Renal pelvis (tissue), 1 donor: ENCODE measurements at regions not wholly inside any gene's neighbourhood (a gene's known extent, or its start where the extent isn't known, plus 50 kb on each side); places are given as distances from the start of the nearest gene placed in this dataset.
"Not testable (repeated sequence)": the region's sequence is repeated elsewhere in the genome, so short reads cannot be mapped to it uniquely, and the experiment has no call there.

ENCODE experiments used
- DNase-seq: peaks from one replicate; pipeline ENCODE4 v3.0.0-alpha.2; 2013

DNA sequence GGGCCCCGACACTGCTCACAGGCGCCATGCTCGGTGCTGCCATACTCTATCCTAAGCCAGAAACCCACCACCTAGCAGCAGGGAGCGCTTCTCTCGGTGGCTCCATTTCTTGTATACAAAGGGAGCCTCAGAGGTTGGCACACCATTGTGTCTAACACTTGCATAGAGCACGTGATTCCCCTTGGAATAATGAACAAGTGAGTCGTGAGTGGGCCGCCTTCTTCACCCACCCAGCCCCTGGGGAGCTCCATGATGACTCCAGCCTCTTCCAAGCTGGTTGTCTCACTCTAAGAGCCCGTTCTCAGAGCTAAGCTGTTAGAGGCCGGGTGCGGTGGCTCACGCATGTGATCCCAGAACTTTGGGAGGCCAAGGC lies 82.3 kb upstream of the ZNF469 start:
- DNase-seq, result no peak

DNA sequence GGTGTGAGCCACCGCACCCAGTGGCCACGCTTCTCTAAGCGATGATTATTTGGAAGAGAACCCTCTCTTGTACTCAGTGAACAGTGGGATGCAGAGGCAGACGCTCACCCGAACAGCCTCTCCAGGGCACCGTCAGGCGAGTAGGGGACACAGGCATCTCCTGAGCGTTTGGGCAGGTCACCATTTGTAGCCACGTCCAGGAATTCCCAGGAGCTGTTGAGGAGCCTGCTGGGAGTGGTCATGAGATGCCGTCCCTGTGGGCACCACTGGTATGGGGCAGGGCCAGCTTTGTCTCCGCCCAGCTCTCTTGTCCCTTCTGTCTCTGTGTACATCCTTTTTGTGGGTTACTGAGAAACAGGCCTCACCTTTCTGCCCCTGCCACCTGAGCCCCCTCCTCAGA lies 81.3 kb upstream of the ZNF469 start:
- DNase-seq, result no peak

DNA sequence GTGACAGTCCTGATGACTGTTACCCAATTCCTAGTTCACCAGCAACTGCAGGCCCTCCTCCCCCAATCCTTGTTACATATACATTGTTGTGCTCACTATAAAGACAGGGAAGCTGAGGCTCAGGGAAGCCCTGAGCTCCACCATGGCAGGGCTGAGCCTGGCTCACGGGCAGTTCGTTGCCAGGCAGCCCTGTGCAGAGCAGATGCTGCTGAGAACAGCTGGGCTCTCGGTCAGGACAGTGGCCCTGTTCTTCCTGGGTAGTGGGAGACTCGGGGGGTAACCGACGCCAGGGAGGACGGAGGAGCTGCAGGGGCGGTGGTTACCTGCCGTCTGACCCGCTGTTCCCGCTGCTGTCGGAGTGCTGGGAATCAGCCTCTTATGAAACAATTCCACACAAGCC lies 80.9 kb upstream of the ZNF469 start:
- no peak for DNase-seq

DNA sequence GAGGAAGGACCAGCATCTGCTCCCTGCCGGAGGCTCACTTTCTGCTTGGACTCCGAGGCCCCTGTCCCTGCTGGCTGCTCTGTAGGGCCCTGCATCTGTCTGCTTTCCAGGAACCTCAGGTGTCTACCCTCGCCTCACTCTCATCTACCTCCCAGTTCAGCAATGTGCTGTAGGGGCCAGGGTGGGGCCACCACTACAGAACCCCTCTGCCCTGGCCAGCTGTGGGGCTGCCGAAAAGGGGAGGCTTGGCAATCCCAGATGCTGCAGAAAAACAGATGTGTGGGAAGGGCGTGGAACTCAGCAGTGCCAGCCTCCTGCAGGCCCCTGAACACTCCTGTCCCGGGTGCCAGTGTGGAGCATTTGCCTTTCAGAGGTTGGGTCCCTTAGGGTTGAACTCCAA lies 80.1 kb upstream of the ZNF469 start:
- DNase-seq, result no peak

DNA sequence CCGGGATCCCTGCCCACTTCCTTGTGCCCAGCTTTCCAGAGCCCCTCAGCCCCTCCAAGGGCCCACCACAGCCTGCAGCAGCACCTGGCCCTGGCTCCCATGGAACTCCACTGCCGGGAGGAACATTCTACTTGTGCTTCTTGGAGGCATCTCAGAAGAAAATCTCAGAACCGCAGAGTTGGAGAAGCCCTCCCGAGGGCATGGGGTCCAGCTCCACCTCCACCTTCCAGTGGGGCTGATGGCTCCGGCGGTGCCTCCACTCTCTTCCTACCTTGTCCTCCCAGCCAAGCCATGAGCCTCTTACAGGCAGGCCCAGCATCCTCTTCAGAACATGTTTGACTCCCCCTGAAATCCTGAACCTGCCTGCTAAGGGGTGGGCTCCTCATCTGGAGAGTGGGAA lies 79.4 kb upstream of the ZNF469 start:
- no peak for DNase-seq

DNA sequence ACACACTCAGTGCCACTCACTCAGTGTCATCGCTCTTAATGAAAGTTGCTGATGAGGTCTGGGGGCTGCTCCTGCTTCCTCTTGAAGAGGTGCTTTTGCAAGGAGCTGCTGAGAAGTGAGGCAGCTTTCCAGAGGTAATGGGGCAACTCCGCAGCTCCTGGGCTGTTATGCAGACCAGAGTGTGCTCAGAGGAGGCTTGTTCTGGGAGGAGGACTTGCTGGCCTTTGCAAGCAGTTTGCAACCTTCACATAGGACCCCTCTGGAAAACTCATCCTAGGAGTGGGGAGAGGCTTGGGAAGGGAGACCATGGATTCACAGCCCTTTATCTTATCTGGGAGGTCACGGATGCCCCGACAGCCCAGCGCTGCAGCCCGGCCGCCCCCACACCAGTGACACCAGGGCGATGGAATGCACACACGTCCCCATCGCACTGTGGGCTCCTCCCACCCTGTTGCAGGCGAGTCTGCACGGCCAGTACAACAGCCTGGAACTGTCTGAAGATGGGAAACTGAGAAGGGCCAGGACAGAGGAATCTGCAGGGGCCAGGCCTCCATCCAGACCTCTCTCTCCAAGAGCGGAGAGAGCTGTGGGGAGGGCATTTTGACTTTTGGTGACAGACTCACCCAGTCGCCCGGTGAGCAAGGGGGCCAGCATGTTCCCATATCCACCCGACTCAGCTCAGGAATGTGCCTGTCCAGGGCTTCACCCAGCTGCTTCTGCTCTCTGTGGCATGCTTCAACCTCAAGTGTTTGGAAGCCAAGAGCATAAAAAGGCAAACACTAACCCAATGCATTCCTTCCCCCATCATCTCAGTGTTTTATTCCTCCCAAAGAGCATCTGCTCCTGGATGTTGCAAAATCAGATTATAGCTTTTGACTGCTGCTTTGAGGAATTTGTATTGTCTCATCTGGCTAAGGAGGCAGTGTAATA lies 78.6 kb upstream of the ZNF469 start:
- DNase-seq, result peak; percentile 58

DNA sequence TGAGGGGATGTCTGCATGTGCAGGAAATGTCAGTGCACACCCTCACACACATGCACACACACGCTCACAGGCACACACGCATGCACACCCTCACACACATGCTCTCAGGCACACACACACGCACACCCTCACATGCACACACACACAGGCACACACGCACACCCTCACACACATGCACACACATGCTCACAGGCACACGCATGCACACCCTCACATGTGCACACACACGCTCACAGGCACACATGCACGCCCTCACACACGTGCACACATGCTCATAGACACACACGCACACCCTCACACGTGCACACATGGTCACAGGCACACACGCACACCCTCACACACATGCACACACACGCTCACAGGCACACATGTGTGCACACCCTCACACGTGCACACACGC lies 77.6 kb upstream of the ZNF469 start:
- no peak for DNase-seq

DNA sequence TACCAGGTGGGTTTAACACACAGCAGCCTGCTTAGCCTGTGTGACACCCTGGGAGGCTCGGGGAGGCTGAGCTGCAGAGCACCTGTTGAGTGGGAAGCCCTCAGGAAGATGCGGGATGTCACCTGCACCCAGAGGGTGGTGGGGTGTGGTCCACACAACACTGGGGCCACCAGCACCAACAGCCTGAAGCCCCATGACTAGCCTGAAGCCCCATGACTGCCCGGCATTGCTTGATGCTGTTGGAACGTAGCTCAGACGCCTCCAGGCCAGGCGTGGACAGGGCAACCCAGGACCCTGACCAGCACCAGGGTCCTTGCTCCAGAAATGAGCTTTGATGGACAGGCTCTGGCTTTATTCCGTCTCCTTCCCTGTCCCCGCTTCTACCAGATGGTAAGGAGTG lies 76.3 kb upstream of the ZNF469 start:
- no peak for DNase-seq

DNA sequence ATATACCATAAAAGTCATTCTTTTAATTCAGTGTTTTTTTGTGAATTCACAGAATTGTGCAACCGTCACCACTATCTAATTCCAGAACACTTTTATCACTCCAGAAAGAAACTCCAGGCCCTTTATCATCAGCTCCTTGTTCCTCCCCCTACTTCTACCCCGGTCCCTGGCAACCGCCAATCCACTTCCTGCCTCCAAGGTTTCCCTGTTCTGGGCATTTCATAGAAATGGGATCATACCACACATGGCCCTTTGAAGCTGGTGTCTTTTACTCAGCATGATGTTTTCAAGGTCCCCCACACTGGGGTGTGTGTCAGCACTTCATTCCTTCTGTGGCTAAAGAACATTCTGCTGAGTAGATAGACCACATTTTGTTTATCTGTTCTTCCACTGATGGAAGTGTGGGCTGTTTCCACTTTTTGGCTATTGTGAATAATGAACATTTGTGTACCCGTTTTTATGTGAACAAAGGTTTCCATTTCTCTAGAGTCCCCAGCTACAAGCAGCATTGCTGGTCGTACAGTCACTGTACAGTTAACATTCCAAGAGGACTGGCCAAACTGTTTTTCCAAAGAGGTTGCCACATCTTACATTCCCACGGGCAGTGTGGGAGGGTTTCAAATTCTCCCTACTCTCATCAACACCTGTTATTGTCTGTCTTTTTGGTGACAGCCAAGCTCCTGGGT lies 75.8 kb upstream of the ZNF469 start:
- no peak for DNase-seq

DNA sequence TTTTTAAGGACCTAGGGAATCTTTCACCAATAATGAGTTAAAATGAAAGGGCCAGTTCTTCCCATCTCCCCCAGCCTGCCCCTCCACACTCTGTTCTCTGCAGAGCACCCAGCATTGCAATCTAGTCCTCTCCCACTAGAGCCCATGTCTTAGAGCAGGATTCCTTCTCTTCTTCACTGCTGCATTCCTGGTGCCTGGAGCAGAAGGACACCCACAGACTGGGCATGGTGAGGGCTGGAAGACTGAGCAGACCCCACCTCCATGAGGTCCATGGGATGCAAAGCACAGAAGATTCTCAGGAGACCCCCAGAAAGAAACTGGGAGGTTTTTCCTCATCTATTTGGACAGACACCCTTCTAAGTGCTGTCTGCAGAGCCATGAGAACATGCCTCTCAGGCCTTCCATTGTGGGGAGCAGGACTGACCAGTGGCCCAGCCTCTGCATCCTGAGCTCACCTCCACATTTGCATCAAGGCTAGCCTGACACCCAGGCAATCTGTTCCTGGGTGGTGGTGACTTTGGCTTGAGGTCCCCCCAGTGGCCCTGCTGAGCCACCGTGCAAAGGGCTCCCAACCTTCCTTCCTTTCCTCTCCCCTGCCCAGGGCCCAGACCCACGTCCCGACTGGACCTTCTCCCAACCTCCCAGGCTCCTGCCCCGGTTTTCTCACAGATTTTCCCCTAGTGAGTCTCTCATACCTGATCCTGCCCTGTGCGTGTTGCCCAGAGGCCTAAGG lies 74.2 kb upstream of the ZNF469 start:
- no peak for DNase-seq

DNA sequence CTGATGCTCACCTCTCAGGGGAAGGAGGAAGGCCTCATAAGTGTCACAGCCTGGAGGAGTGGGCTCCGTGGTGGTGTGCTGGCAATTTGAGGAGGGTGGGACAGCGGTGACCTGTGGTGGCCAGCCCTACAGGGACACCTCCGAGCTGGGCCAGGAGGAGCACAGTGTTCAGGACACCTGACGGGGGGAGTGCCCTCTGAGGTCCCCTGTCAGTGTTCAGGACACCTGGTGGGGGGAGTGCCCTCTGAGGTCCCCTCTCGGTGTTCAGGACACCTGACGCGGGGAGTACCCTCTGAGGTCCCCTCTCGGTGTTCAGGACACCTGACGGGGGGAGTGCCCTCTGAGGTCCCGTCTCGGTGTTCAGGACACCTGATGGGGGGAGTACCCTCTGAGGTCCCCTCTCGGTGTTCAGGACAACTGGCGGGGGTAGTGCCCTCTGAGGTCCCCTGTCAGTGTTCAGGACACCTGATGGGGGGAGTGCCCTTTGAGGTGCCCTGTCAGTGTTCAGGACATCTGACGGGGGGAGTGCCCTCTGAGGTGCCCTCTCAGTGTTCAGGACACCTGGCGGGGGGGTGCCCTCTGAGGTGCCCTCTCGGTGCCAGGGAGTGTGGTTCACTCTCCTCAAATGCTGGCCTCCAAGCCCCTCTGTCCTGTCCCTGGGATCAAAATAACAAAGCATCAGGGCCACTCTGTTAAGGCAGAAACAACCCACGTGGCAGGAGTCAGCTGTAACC lies 73.4 kb upstream of the ZNF469 start:
- no peak for DNase-seq

DNA sequence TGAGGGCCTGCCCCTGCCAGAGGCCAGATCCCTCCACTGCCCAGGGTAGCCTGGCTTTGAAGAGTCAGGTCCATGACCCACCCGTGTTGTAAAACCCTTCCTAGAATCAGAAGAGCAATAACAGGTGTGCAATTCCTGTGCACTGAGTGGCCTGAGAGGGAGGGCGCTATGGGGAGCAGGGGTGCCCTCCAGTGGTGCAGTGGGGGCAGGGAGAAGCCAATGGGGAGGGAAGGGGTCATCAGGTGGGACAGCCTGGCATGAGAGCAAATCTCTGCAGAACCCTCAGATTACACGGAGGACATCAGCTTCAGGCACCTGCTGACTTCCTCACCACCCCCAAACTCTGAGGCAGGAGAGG lies 72.9 kb upstream of the ZNF469 start:
- no peak for DNase-seq

DNA sequence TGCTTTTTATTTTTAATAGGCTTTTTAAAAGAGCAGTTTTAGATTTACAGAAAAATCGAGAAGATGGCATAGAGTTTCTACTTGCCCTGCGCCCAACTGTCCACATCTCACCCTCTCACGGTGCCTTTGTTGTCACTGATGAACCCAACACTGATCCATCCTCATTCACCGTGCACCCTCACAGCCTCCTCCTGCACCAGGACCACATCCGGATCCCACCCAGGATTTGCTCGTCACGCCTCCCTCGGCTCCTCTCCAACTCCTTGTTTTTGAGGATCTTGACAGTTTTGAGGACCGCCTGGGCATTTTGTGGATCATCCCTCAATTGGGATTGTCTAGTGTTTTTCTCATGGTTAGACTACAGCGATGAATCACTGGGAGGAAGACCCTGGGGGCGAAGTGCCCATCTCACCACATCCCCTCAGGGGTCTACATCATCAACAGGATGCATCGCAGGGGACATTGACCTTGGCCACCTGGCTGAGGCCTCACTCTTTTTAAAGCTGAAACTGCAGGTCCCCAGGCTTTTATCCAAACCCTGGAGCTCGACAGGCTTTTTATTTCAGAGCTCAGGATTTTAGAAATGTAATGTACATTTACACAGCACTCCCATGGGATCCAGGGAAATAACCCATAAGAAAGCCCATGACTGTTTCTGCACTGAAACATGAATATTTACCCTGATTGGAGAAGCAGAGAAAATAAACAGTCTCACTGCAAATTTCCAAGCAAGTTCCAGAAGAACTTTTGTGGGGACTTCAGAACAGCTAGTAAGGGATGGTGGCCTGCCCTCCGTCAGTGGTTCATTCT lies 71.8 kb upstream of the ZNF469 start:
- DNase-seq, result no peak

DNA sequence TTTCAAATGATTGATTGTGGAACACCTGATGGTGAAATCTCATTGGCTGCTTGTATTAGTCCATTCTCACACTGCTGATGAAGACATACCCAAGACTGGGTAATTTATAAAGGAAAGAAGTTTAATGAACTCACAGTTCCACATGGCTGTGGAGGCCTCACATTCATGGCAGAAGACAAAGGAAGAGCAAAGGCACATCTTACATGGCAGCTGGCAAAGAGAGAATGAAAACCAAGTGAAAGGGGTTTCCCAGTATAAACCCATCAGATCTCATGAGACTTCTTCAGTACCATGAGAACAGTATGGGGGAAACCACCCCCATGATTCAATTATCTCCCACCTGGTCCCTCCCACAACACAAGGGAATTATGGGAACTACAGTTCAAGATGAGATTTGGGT lies 70.9 kb upstream of the ZNF469 start:
- DNase-seq, result not testable (repeated sequence)

DNA sequence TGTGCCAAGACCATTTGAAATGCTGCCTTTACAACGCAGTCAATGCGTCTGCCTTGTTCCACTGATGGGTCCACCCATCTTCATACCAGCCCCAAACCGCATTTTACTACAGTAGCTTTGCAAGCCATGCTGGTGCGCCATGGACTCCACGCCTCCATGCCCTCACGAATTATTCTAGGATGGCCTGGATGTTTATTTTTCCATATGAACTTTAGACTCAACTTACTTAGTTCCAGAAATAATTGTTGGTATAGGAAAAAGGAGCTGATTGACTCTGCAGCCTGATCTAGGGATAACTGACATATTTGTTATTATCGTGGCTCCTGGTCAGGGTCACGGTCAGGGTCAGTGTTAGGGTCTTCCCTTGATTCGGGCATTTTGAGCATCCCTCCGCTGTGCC lies 70.0 kb upstream of the ZNF469 start:
- DNase-seq, result no peak

DNA sequence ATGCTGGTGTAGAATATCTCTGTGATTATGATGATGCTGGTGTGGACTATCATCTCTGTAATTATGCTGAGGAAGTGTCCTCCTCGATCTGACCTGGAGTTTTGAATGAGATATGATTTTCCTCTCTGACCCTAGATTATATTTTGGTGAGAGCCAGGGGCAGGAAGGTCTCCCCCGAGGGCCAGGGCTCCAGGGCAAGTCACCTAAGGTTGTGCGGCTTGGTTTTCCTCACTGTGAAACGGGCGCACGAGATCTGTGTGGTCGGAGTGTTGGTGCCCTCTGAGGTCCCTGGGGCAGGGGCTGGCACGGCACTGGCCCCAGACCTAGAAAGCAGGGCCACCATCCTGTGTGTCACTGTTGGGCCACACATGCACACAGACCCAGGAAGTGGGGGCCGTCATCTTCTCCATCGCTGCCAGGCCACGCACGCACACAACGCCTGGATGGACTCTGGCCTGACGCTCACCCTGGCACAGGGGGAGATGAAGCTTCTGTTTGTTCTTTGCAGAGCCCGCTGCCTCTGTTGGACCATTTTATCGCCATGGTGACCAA lies 67.7 kb upstream of the ZNF469 start:
- no peak for DNase-seq

DNA sequence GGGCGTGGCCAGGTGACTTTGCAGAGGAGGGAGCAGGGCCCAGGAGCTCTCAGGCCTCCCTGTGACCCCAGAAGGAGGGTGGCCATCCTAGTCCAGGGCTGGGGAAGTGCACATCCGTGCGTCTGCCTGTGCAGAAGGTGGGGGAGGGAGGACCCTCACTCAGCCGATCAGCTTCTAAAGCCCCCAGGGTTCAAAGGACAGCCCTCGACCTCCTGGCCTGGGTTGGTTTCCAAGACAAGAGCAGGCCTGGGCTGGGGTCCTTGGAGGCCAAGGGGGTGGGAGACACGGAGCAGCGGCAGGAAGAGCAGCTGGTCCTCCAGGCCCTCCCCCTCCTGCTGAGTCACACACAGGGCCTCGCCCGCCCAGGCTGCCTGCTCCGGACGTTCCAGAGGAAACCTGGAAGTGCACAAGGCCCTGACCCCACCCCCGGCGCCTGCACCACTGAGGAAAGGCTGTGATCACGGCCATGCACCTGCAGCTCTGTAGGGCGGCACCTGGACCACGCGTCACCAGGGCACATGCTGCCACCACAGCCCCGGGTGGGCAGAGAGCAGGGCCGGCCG lies 67.1 kb upstream of the ZNF469 start:
- no peak for DNase-seq

DNA sequence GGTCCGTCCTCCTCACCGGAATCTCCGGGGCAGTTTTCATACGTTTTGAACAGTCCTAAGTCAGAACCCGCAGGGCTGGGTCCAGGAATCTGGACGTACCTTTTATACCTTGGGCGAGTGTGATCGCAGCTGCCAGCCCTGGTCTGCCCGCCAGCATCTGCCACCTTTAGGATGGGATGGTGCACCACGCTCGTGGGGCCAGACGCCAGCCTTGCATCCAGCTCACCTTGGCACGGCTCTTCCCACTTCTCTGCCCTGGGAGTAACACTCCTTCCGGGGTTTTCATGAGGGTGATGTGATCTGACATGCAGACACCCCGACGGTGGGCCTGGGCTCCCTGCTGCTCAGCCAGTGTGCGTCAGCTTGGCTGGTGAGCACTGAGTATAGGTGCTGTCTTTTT lies 66.6 kb upstream of the ZNF469 start:
- no peak for DNase-seq

DNA sequence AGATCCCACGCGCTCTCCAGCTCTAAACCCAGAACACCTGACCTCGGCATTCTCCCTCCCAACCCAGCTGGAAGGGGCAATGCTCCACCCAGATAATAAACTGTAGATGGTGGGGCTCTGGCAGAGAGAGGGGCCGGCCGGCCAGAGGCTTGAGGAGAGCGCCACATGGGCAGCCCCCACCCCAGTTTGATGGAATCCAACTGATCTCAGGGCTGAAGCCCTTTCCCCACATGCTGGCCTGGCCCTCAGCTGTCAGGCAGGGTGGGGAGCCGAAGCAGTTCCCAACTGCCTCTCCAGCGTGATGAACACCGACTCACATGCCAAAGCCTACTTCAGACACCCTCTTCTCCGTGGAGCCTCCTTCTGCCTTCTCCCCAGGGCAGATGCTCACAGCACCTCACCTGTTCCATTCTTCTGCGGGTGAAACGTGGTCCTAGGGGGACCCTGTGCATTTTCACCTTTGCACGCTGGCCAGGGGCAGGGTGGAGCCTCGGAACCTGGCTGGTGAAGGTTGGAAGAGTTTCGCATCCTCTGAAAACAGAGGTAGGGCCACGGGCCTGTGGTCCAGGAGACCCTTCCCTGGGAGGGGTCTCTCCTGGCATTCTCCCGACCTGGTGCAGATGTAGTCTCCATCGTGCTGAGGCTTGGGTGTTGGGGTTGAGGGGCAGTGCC lies 65.7 kb upstream of the ZNF469 start:
- DNase-seq, result no peak

DNA sequence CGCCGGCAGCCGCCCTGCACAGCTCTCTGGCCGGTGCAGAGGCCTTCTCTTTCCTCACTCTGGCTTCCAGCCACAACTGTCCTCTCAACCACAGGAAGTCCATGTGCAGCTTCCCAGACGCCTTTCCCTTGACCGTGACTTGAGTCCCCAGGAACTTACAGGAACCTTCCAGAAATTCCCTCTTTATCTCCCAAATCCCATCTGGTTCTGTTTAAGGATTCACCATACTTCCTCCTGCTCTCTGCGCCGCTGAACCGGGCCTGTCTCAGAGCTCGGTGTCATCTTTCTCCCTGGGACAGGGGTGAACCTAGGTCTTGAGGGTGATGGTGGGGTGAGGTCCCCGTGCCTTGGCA lies 65.2 kb upstream of the ZNF469 start:
- DNase-seq, result no peak
